ENCODE measurements at regions not wholly inside any gene's neighbourhood (a gene's known extent, or its start where the extent isn't known, plus 50 kb on each side); places are given as distances from the start of the nearest gene placed in this dataset.
A peak's percentile ranks its signal among the peaks of the same experiment; 100 is the strongest.

DNA sequence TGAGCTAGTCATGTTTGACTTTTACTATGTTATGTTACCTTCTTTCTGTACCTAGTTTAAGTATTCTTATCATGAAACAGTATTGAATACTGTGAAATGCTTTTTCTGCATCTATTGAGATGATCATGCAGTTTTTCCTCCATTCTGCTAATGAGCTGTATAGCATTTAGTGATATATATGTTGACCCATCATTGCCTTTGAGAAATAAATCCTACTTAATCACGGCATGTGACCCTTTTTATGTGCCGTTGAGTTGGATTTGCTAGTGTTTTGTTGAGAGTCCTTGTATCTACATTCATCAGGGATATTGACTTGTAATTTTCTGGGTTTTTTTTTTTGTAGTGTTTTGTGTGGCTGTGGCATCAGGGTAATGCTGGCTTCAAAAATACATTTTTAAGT lies 537.7 kb upstream of the AADAT start:
- DNase-seq (ENCODE audit: low read depth), result no peak
- TF ChIP-seq, protein P1, sequence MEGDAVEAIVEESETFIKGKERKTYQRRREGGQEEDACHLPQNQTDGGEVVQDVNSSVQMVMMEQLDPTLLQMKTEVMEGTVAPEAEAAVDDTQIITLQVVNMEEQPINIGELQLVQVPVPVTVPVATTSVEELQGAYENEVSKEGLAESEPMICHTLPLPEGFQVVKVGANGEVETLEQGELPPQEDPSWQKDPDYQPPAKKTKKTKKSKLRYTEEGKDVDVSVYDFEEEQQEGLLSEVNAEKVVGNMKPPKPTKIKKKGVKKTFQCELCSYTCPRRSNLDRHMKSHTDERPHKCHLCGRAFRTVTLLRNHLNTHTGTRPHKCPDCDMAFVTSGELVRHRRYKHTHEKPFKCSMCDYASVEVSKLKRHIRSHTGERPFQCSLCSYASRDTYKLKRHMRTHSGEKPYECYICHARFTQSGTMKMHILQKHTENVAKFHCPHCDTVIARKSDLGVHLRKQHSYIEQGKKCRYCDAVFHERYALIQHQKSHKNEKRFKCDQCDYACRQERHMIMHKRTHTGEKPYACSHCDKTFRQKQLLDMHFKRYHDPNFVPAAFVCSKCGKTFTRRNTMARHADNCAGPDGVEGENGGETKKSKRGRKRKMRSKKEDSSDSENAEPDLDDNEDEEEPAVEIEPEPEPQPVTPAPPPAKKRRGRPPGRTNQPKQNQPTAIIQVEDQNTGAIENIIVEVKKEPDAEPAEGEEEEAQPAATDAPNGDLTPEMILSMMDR (IDR thresholded peaks at IDR 0.05; ENCODE audit: low read depth, low read length, missing control alignments), result no peak
- H3K4me3 ChIP-seq (ENCODE audit: low read depth, low read length), result no peak overlapping the region

DNA sequence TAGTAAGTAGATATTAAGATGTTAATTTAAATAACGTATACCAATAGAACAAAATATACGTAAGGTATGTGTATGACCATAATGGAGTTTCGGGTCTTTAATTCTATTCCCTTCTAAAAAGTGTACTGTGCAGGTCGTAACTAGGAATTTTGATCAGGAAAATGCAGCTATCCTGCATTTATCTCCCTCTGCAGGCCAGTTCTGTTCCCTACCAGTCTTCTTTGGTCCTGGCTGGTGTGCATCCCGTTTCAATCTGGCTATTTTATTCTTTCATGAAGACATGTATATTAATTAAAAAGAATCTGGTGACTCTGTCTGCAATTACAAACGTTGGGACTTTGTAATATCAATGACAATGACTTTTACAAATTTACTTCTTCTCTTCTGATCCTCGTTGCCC lies 534.1 kb upstream of the AADAT start:
- no peak overlapping the region for H3K4me3 ChIP-seq (ENCODE audit: low read depth, low read length)
- TF ChIP-seq, protein P1 (IDR thresholded peaks at IDR 0.05; ENCODE audit: low read depth, low read length, missing control alignments), result no peak
- DNase-seq (ENCODE audit: low read depth), result no peak

DNA sequence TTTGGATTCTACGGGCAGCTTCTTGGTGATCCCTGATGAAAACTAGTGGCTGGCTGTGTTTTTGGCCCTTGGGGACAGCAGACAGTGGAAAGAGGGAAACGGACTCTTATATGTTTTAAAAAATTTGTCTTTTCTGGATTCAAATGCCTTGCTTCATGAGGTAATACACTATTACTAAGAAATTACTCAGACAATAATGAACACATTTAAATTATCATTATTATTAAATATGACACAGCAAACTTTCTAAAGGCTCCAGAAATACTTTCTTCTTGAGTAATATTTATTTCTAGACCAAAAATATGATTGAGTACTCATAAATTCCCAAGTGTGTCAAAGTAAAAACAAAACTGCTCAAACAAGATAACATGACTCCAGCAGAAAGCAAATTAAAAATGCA lies 520.7 kb upstream of the AADAT start:
- TF ChIP-seq, protein P1 (IDR thresholded peaks at IDR 0.05; ENCODE audit: low read depth, low read length, missing control alignments), result no peak
- no peak for DNase-seq (ENCODE audit: low read depth)
- no peak overlapping the region for H3K4me3 ChIP-seq (ENCODE audit: low read depth, low read length)

DNA sequence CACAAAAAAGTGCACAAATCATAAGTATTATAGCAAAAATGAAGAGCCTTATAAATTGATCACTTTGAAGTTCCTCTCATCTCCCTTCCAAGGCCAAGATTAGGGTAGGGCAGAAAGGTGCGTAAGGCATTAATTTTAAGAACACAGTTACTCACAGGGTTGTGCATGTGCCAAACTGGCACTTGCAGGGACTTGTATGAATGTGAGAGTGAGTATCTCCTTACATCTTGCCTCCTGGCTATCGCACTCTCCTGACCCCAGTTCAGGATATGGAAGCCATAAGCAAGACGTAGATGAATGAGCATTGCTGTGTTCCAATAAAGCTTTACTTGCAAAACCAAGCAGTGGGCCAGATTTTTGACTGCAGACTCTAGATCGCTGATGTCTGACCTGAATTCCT lies 510.1 kb upstream of the AADAT start:
- TF ChIP-seq, protein P1 (IDR thresholded peaks at IDR 0.05; ENCODE audit: low read depth, low read length, missing control alignments), result no peak
- no peak overlapping the region for H3K4me3 ChIP-seq (ENCODE audit: low read depth, low read length)
- DNase-seq (ENCODE audit: low read depth), result no peak

DNA sequence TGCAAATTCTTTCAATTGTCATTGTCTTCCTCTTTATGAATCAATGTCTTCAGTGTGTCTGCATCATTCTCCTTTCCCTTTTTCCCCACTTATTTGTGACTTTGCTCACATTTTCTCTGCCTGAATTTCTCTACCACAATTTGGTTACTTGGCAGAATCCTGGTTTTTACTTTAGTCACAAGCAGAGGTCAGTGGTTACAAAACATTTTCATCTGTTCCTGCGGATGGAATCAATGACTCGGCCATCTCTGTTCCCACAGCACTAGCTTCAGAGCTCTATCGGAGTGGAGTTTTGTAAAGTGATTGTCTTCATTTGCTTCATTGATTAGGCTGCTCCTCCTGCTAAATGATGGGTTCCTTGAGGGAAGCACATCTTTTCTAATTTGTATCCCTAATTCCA lies 501.3 kb upstream of the AADAT start:
- no peak for DNase-seq (ENCODE audit: low read depth)
- H3K4me3 ChIP-seq (ENCODE audit: low read depth, low read length), result no peak overlapping the region
- TF ChIP-seq, protein P1 (IDR thresholded peaks at IDR 0.05; ENCODE audit: low read depth, low read length, missing control alignments), result no peak

DNA sequence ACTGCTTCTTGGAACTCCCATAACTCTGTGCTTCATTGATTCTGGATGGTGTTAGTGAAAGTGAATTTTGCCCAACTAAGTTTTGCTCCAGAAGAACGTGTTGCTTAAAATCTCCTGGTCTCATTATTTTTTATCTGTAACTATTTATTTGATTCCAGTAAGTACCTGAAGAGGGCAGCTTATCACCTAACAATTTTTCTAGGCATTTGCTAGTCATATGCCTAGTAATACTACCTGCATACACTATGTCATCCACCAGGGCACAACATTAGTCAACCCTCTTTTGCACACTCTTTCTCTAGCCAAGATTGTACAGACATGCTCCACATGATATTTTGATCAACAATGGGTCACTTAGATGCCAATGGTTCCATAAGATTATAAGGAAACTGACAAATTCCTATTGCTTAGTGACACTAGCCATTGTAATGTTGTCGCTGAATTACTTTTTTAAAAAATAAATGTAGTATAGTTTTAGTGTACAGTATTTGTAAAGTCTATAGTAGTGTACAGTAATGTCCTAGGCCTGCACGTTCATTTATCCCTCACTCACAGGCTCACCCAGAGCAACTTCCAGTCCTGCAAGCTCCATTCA lies 499.9 kb upstream of the AADAT start:
- no peak overlapping the region for H3K4me3 ChIP-seq (ENCODE audit: low read depth, low read length)
- TF ChIP-seq, protein P1 (IDR thresholded peaks at IDR 0.05; ENCODE audit: low read depth, low read length, missing control alignments), result peak; percentile 43
- DNase-seq (ENCODE audit: low read depth), result peak; percentile 1

DNA sequence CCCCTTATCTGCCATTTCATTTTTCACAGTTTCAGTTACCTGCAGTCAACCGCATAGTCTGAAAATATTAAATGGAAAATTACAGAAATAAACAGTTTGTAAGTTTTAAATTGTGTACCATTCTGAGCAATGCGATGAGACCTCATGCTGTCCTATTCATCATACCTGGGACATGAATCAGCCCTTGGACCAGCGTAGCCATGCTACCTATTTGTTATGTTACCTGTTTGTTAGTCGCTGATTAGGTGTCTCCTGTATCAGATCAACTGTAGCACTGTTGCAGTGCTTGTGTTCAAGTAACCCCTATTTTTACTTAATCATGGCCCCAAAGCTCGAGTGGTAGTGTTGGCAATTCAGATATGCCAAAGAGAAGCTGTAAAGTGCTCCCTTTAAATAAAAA lies 492.2 kb upstream of the AADAT start:
- TF ChIP-seq, protein P1 (IDR thresholded peaks at IDR 0.05; ENCODE audit: low read depth, low read length, missing control alignments), result no peak
- H3K4me3 ChIP-seq (ENCODE audit: low read depth, low read length), result no peak overlapping the region
- no peak for DNase-seq (ENCODE audit: low read depth)
